ENCODE measurements at regions not wholly inside any gene's neighbourhood (a gene's known extent, or its start where the extent isn't known, plus 50 kb on each side); places are given as distances from the start of the nearest gene placed in this dataset.
A peak's percentile ranks its signal among the peaks of the same experiment; 100 is the strongest.

GRCh38 chr1:30811187-30811586 lies 53.6 kb upstream of the LAPTM5 start:
- H3K79me2 ChIP-seq (ENCODE audit: insufficient read depth, low read length) = no peaks in the 10 kb centered on the region
- no peak for DNase-seq (ENCODE audit: insufficient read length, low spot score, missing footprints)
- no peaks in the 10 kb centered on the region for H3K9me3 ChIP-seq (ENCODE audit: low read depth, low read length)
- H3K27ac ChIP-seq (ENCODE audit: low read depth, low read length) = no peak overlapping the region
- TF ChIP-seq CTCF (IDR thresholded peaks at IDR 0.05; ENCODE audit: extremely low read depth, low read depth, low read length) = no peak
- H3K36me3 ChIP-seq (ENCODE audit: insufficient read depth, low read length) = no peaks in the 10 kb centered on the region
- peaks cover 38% of the 10 kb centered on the region for H3K4me1 ChIP-seq (ENCODE audit: insufficient read depth, low read length)
- peaks cover 8% of the 10 kb centered on the region for H3K27me3 ChIP-seq (ENCODE audit: insufficient read depth, low read length)
- H3K4me2 ChIP-seq (ENCODE audit: insufficient read depth, low read length) = no peak overlapping the region
- H2AFZ ChIP-seq (ENCODE audit: low read length) = no peak overlapping the region
- no peaks in the 10 kb centered on the region for H4K20me1 ChIP-seq (ENCODE audit: insufficient read depth, low read length)
- no peak overlapping the region for H3K4me3 ChIP-seq (ENCODE audit: insufficient read depth, low read length)

GRCh38 chr1:30810416-30811080 lies 53.0 kb upstream of the LAPTM5 start:
- H3K4me2 ChIP-seq (ENCODE audit: insufficient read depth, low read length) = peak overlapping the region; percentile 77
- H3K27me3 ChIP-seq (ENCODE audit: insufficient read depth, low read length) = peaks cover 12% of the 10 kb centered on the region
- no peaks in the 10 kb centered on the region for H3K36me3 ChIP-seq (ENCODE audit: insufficient read depth, low read length)
- peak; percentile 66 for DNase-seq (ENCODE audit: insufficient read length, low spot score, missing footprints)
- no peak overlapping the region for H3K4me3 ChIP-seq (ENCODE audit: insufficient read depth, low read length)
- no peaks in the 10 kb centered on the region for H3K79me2 ChIP-seq (ENCODE audit: insufficient read depth, low read length)
- H3K27ac ChIP-seq (ENCODE audit: low read depth, low read length) = no peak overlapping the region
- TF ChIP-seq CTCF (IDR thresholded peaks at IDR 0.05; ENCODE audit: extremely low read depth, low read depth, low read length) = no peak
- H2AFZ ChIP-seq (ENCODE audit: low read length) = no peak overlapping the region
- H4K20me1 ChIP-seq (ENCODE audit: insufficient read depth, low read length) = no peaks in the 10 kb centered on the region
- peaks cover 40% of the 10 kb centered on the region for H3K4me1 ChIP-seq (ENCODE audit: insufficient read depth, low read length)
- no peaks in the 10 kb centered on the region for H3K9me3 ChIP-seq (ENCODE audit: low read depth, low read length)

- H3K27ac ChIP-seq (ENCODE audit: low read depth, low read length) = peak overlapping the region; percentile 40
Measured at GRCh38 chr1:30809514-30810263, 52.1 kb upstream of the LAPTM5 start.

More at GRCh38 chr1:30809514-30810263, 52.1 kb upstream of the LAPTM5 start:
- Histone ChIP-seq H2AFZ (ENCODE audit: low read length) (no peak overlapping the region), H3K4me2 (ENCODE audit: insufficient read depth, low read length) (peak overlapping the region; percentile 77), H3K4me3 (ENCODE audit: insufficient read depth, low read length) (no peak overlapping the region), H3K9me3 (ENCODE audit: low read depth, low read length) (no peaks in the 10 kb centered on the region), H3K79me2 (ENCODE audit: insufficient read depth, low read length) (no peaks in the 10 kb centered on the region), H3K36me3 (ENCODE audit: insufficient read depth, low read length) (no peaks in the 10 kb centered on the region), H3K27me3 (ENCODE audit: insufficient read depth, low read length) (peaks cover 12% of the 10 kb centered on the region), H3K4me1 (ENCODE audit: insufficient read depth, low read length) (peaks cover 43% of the 10 kb centered on the region), H4K20me1 (ENCODE audit: insufficient read depth, low read length) (no peaks in the 10 kb centered on the region)
- DNase-seq (ENCODE audit: insufficient read length, low spot score, missing footprints) = peak; percentile 93
- no peak for TF ChIP-seq CTCF (IDR thresholded peaks at IDR 0.05; ENCODE audit: extremely low read depth, low read depth, low read length)
